LNCaP clone FGC (cell line): ENCODE measurements at regions not wholly inside any gene's neighbourhood (a gene's known extent, or its start where the extent isn't known, plus 50 kb on each side); places are given as distances from the start of the nearest gene placed in this dataset.

Experiments used
- DNase-seq: peaks from one replicate; pipeline ENCODE4 v3.0.0-alpha.2; 2011; ENCODE audit warnings: low read depth
- H3K4me3 ChIP-seq: 2 replicates; pipeline ENCODE4 v1.5.1; 2011; ENCODE audit warnings: mild to moderate bottlenecking, low read depth, low read length, control low read depth
- CTCF ChIP-seq: IDR thresholded peaks from 2 replicates; pipeline ENCODE4 v1.5.1; 2012; ENCODE audit warnings: mild to moderate bottlenecking; ENCODE audit not compliant: control insufficient read depth, insufficient read depth; ENCODE audit errors: extremely low read depth

DNA sequence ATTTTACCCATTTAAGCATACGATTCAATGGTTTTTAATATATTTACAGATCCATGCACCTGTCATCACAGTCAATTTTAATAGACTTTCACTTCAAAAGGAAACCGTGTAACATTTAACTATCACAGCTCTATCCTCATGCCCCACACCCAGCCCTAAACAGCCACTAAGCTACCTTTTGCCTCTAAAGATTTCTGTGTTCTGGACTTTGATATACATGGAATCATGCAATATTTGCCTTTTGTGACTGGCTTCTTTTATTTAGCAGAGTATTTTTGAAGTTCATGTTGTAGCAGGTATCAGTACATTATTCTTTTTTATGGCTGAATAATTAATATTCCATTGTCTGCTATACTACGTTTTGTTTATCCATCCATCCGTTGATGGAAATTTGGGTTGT lies 50.3 kb upstream of the STX16 start:
- no peak for DNase-seq
- TF ChIP-seq CTCF: no peak
- no peak overlapping the region for H3K4me3 ChIP-seq

DNA sequence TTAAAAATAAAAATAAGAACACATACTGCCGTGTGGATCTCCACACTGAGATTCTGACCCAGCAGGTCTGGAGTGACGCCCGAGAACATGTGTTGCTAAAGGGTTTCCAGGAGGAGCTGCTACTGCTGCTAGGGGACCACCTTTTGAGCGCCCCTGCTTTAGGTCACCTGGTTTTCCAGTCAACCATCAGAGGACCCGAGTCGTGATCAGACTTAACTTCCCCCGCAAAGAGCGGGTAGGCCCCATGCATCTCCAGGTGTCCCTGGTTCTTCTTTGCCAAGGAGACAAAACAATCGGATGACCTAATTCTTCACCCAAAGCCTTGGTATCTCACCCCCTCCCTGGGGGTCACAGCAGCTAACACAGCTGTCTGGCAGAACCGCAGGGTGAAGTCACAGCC lies 51.1 kb upstream of the STX16 start:
- no peak for TF ChIP-seq CTCF
- H3K4me3 ChIP-seq: no peak overlapping the region
- DNase-seq: no peak

DNA sequence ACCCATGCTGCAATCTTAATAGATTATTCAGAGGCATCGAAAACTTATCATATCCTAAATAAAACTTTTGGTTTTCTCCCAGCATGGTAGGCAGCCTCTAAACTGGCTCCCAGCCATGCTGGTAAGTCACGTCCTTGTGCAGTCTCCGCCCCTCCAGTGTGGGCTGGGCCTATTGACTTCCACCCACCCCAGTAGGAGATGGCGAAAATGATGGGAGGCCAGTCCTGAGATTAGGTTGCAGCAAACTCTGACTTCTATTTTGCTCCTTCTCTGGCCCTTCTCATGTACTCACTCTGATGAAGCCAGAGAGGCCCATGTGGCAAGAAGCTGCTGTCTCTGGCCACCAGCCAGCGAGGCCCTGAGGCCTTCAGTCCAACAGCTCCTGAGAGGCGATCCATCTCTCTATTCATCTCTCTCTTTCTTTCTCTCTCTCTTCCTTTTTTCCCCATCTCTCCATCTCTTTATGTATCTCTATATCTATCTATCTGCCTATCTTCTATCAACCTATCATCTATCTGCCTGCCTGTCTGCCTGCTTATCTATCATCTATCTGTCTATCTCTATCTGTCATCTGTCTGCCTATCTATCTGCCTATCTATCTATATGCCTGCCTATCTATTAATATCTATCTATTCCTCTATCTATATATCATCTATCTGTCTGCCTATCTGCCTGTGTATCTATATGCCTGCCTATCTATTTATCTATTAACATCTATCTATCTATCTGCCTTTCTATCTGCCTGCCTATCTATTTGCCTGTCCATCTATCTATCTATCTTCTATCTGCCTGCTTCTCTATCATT lies 52.7 kb upstream of the STX16 start:
- H3K4me3 ChIP-seq: no peak overlapping the region
- TF ChIP-seq CTCF: no peak
- no peak for DNase-seq

DNA sequence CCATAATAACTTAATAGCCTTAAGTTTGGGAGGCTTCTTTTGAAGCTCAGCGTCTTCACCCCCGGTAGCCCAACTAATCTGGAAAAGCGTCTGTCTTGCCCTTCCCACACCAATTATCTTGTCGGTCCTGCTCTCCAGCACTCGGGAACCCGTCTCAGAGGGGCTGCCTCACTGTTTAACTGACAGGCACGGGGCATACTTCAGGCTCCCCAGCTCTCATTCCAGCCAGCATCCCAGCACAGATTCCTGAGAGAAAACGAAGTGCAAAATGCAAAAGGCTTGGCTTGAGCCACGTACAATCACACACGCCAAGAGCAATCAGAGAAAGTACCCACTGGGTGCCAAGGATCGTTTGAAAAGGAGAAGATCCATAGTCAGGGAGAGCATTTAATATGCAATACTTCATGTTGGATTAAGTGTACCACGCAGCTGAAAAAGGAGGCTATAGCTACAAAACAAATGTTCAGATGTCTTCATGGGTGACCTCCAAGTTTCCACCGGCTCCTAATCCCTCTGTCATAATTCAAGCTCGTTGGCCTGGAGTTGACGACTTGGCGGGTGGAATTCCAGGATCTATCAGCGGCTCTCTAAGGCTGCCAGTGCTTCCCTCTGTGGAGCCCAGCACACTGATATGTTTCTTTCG lies 53.7 kb upstream of the STX16 start:
- DNase-seq: no peak
- H3K4me3 ChIP-seq: no peak overlapping the region
- no peak for TF ChIP-seq CTCF

- no peak for TF ChIP-seq CTCF
- no peak overlapping the region for H3K4me3 ChIP-seq
- no peak for DNase-seq
Measured at GRCh38 chr20:58596750-58597248, 54.3 kb upstream of the STX16 start.

- no peak for TF ChIP-seq CTCF
- no peak for DNase-seq
- no peak overlapping the region for H3K4me3 ChIP-seq
Measured at GRCh38 chr20:58596244-58596643, 54.8 kb upstream of the STX16 start.
